ENCODE measurements at regions not wholly inside any gene's neighbourhood (a gene's known extent, or its start where the extent isn't known, plus 50 kb on each side); places are given as distances from the start of the nearest gene placed in this dataset.

- intact Hi-C loops (cut with DNase I): no loop called here
- Histone ChIP-seq H3K4me3 (no peak overlapping the region), H3K36me3 (no peaks in the 10 kb centered on the region), H3K27ac (no peak overlapping the region), H3K4me1 (no peaks in the 10 kb centered on the region), H3K9me3 (no peaks in the 10 kb centered on the region), H3K27me3 (no peaks in the 10 kb centered on the region)
- ATAC-seq (no peak), DNase-seq (no peak)
- TF ChIP-seq, protein P1, sequence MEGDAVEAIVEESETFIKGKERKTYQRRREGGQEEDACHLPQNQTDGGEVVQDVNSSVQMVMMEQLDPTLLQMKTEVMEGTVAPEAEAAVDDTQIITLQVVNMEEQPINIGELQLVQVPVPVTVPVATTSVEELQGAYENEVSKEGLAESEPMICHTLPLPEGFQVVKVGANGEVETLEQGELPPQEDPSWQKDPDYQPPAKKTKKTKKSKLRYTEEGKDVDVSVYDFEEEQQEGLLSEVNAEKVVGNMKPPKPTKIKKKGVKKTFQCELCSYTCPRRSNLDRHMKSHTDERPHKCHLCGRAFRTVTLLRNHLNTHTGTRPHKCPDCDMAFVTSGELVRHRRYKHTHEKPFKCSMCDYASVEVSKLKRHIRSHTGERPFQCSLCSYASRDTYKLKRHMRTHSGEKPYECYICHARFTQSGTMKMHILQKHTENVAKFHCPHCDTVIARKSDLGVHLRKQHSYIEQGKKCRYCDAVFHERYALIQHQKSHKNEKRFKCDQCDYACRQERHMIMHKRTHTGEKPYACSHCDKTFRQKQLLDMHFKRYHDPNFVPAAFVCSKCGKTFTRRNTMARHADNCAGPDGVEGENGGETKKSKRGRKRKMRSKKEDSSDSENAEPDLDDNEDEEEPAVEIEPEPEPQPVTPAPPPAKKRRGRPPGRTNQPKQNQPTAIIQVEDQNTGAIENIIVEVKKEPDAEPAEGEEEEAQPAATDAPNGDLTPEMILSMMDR (IDR thresholded peaks at IDR 0.05): no peak
Measured at GRCh38 chr13:54592201-54592600, 1563.6 kb downstream of the OLFM4 start.

DNA sequence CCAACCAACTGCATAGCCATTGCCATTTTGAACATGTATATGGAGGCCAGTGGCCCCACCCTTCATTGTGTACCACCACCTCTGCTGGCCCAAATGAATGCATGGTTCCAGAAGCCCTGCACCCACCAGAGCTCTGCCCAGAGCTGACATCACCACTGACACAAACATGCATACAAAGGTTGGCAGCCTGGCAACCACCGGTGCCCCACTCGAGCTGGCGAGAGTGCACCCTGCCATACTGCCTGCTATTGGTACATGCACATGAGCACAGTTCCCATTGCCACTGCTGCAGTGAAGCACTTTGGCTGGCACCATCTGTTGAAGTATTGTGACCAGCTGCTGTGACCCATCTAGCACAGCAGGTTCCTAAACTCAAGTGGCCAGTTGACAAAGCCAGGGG is 1564.9 kb downstream of the OLFM4 start:
- intact Hi-C loops (cut with DNase I): no loop called here
- H3K36me3 ChIP-seq: no peaks in the 10 kb centered on the region
- no peak for ATAC-seq

DNA sequence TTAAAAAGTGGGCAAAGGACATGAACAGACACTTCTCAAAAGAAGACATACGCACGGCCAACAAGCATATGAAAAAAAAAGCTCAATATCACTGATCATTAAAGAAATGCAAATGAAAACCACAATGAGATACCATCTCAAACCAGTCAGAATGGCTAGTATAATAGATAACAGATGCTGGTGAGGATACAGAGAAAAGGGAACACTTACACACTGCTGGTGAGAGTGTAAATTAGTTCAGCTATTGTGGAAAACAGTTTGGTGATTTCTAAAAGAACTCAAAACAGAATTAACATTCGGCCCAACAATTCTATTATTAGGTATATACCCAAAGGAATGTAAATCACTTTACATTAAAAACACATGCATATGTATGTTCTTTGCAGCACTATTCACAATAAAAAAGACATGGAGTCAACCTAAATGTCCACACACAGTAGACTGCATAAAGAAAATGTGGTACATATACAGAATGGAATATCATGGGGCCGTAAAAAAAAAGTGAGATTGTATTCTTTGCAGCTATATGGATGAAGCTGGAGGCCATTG is 1569.0 kb downstream of the OLFM4 start:
- no peaks in the 10 kb centered on the region for H3K27me3 ChIP-seq
- no peak for ATAC-seq
- no peak overlapping the region for H3K4me3 ChIP-seq
- intact Hi-C loops (cut with DNase I): no loop called here
- TF ChIP-seq, protein P1 (IDR thresholded peaks at IDR 0.05): no peak
- no peak for DNase-seq
- H3K4me1 ChIP-seq: no peaks in the 10 kb centered on the region
- no peaks in the 10 kb centered on the region for H3K36me3 ChIP-seq
- H3K27ac ChIP-seq: no peak overlapping the region
- no peaks in the 10 kb centered on the region for H3K9me3 ChIP-seq

More for the DNA sequence above, 1564.9 kb downstream of the OLFM4 start:
- H3K4me3 ChIP-seq: no peak overlapping the region
- TF ChIP-seq, protein P1 (IDR thresholded peaks at IDR 0.05): no peak
- no peaks in the 10 kb centered on the region for H3K27me3 ChIP-seq
- H3K27ac ChIP-seq: no peak overlapping the region
- H3K9me3 ChIP-seq: no peaks in the 10 kb centered on the region
- H3K4me1 ChIP-seq: no peaks in the 10 kb centered on the region
- DNase-seq: no peak

GRCh38 chr13:54599413-54599812 is 1570.8 kb downstream of the OLFM4 start:
- no peaks in the 10 kb centered on the region for H3K27me3 ChIP-seq
- TF ChIP-seq, protein P1 (IDR thresholded peaks at IDR 0.05): no peak
- H3K4me1 ChIP-seq: no peaks in the 10 kb centered on the region
- H3K9me3 ChIP-seq: no peaks in the 10 kb centered on the region
- DNase-seq (no peak), ATAC-seq (no peak)
- H3K36me3 ChIP-seq: no peaks in the 10 kb centered on the region
- H3K27ac ChIP-seq: no peak overlapping the region
- intact Hi-C loops (cut with DNase I): no loop called here
- H3K4me3 ChIP-seq: no peak overlapping the region

DNA sequence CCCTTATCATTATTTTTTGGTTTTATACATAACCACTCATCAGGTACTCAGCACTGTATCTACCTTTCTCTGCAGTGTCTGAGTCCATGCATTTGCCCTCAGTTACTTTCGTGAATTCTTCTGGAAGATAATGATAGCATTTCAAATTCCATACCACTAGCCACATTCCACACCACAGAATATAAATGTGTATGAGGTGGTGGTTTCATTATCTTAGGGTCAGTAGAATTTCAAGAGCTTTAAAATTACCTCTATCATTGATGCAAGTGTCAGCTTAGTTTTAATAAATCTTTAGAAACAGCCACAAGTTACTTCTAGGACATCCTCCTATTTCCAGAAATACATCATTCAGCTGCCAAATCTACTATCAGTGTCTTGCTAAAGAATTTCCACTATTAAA is 1578.3 kb downstream of the OLFM4 start:
- ATAC-seq (no peak), DNase-seq (no peak)
- Histone ChIP-seq H3K36me3 (no peaks in the 10 kb centered on the region), H3K27ac (no peak overlapping the region), H3K4me3 (no peak overlapping the region), H3K27me3 (no peaks in the 10 kb centered on the region), H3K9me3 (no peaks in the 10 kb centered on the region), H3K4me1 (no peaks in the 10 kb centered on the region)
- TF ChIP-seq, protein P1 (IDR thresholded peaks at IDR 0.05): no peak
- intact Hi-C loops (cut with DNase I): no loop called here

GRCh38 chr13:54607421-54607820 is 1578.8 kb downstream of the OLFM4 start:
- no peak for DNase-seq
- Histone ChIP-seq H3K36me3 (no peaks in the 10 kb centered on the region), H3K4me1 (no peaks in the 10 kb centered on the region), H3K27me3 (no peaks in the 10 kb centered on the region), H3K4me3 (no peak overlapping the region), H3K27ac (no peak overlapping the region), H3K9me3 (no peaks in the 10 kb centered on the region)
- intact Hi-C loops (cut with DNase I): no loop called here
- no peak for ATAC-seq
- TF ChIP-seq, protein P1 (IDR thresholded peaks at IDR 0.05): no peak

Data from upper lobe of right lung (tissue), 1 donor.